Epithelial cell of proximal tubule (primary cell): ENCODE measurements at regions not wholly inside any gene's neighbourhood (a gene's known extent, or its start where the extent isn't known, plus 50 kb on each side); places are given as distances from the start of the nearest gene placed in this dataset.

ENCODE experiments used
- DNase-seq: peaks from one replicate; pipeline ENCODE4 v3.0.0-alpha.2; 2011; ENCODE audit warnings: low read depth
- H3K4me3 ChIP-seq: 2 replicates; pipeline ENCODE4 v1.5.1; 2011; ENCODE audit warnings: low read depth, mild to moderate bottlenecking, low read length
- TF ChIP-seq, protein P1 (sequence below): conservative IDR thresholded peaks from 2 replicates; pipeline ENCODE4 v1.5.1; 2012; ENCODE audit warnings: low read depth, mild to moderate bottlenecking, low read length

GRCh38 chr6:80437221-80437620 lies 330.8 kb downstream of the BCKDHB start:
- TF ChIP-seq, protein P1, sequence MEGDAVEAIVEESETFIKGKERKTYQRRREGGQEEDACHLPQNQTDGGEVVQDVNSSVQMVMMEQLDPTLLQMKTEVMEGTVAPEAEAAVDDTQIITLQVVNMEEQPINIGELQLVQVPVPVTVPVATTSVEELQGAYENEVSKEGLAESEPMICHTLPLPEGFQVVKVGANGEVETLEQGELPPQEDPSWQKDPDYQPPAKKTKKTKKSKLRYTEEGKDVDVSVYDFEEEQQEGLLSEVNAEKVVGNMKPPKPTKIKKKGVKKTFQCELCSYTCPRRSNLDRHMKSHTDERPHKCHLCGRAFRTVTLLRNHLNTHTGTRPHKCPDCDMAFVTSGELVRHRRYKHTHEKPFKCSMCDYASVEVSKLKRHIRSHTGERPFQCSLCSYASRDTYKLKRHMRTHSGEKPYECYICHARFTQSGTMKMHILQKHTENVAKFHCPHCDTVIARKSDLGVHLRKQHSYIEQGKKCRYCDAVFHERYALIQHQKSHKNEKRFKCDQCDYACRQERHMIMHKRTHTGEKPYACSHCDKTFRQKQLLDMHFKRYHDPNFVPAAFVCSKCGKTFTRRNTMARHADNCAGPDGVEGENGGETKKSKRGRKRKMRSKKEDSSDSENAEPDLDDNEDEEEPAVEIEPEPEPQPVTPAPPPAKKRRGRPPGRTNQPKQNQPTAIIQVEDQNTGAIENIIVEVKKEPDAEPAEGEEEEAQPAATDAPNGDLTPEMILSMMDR: no peak
- no peak overlapping the region for H3K4me3 ChIP-seq
- DNase-seq: no peak

- no peak overlapping the region for H3K4me3 ChIP-seq
- no peak for DNase-seq
- TF ChIP-seq, protein P1: no peak
Observed at GRCh38 chr6:80436663-80437062, 330.2 kb downstream of the BCKDHB start.

DNA sequence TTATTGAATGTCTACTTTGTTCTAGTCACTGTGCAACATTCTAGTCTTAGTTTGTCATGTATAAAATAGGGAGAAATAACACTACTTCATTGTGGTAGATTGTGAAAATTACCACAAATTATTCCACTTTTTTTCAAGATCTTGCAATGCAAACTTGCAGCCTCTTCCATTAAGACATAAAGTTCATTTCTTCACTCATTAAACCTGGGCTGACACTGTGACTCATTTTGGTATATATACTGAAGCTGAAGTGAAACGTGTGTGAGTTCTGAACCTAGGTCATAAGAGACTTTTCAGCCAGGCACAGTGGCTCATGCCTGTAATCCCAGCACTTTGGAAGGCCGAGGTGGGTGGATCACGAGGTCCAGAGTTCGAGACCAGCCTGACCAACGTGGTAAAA lies 329.0 kb downstream of the BCKDHB start:
- TF ChIP-seq, protein P1: no peak
- no peak for DNase-seq
- no peak overlapping the region for H3K4me3 ChIP-seq

- no peak overlapping the region for H3K4me3 ChIP-seq
- DNase-seq: no peak
- TF ChIP-seq, protein P1: no peak
Observed at GRCh38 chr6:80434691-80435350, 328.4 kb downstream of the BCKDHB start.

DNA sequence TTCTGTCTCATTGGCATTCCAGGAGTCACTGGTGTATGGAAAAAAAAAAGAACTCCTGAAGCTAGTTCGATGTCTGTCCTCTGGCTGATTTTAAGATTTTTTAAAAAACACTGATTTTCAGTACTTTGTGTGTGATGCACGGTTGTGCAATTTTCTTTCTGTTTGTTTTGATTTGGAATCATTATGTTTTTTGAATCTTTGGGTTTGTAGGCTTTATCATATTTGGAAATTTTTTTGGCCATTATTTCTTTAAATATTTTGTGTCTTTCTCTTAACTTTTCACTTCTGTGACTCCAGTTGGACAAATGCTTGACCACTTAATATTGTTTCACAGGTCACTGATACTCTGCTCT lies 327.2 kb downstream of the BCKDHB start:
- H3K4me3 ChIP-seq: no peak overlapping the region
- TF ChIP-seq, protein P1: no peak
- no peak for DNase-seq

- H3K4me3 ChIP-seq: no peak overlapping the region
- TF ChIP-seq, protein P1: no peak
- DNase-seq: no peak
Observed at GRCh38 chr6:80433010-80433672, 326.7 kb downstream of the BCKDHB start.
